IMR-90 (cell line): ENCODE measurements at regions not wholly inside any gene's neighbourhood (a gene's known extent, or its start where the extent isn't known, plus 50 kb on each side); places are given as distances from the start of the nearest gene placed in this dataset.

Experiments used
- ATAC-seq: fragments of 200-7000 bp; cut with Tn5 transposase; 2 replicates; pipeline ENCODE4 v1.9.1; 2020; ENCODE audit warnings: low read depth, mild to moderate bottlenecking, moderate library complexity
- BruUV-seq: library from RNA; stranded (reverse); fragments of 400-500 nt; replicated peaks from 2 replicates; lab custom pipeline; 2021; lab: Mats Ljungman, UMichigan
- CTCF ChIA-PET: fragments of 300-600 bp; formaldehyde crosslinking; extraction: SDS; loops from one replicate; lab custom pipeline; 2021; ENCODE audit warnings: antibody characterized with exemption; lab: Yijun Ruan, JAX
- POLR2A ChIA-PET: fragments of 300-600 bp; sonication (Branson Sonifier 250); formaldehyde crosslinking; loops from one replicate; lab custom pipeline; 2022; ENCODE audit warnings: antibody characterized with exemption; ENCODE audit not compliant: unreplicated experiment; lab: Charles Lee
- DNase-seq: peaks from one replicate; pipeline ENCODE4 v3.0.0; 2013
- H2AFZ ChIP-seq: replicated peaks from 2 replicates; pipeline ENCODE3; 2013; ENCODE audit warnings: low read length, mild to moderate bottlenecking; ENCODE audit not compliant: poor library complexity
- H2AK5ac ChIP-seq: 2 replicates; pipeline ENCODE4 v1.6.1; 2013; ENCODE audit warnings: low read depth, low read length, inconsistent platforms
- H2AK9ac ChIP-seq: replicated peaks from 2 replicates; pipeline ENCODE3; 2013; ENCODE audit warnings: mild to moderate bottlenecking, low read depth, low read length, moderate library complexity; ENCODE audit not compliant: poor library complexity
- H2BK120ac ChIP-seq: 2 replicates; pipeline ENCODE4 v1.6.1; 2013; ENCODE audit warnings: low read depth, low read length, inconsistent platforms
- H2BK15ac ChIP-seq: 3 replicates; pipeline ENCODE4 v1.6.1; 2013; ENCODE audit warnings: low read depth, low read length, inconsistent platforms
- H2BK20ac ChIP-seq: 2 replicates; pipeline ENCODE4 v1.6.1; 2013; ENCODE audit warnings: low read depth, mild to moderate bottlenecking, inconsistent platforms, low read length, moderate library complexity
- H2BK5ac ChIP-seq: 2 replicates; pipeline ENCODE4 v1.6.1; 2013; ENCODE audit warnings: mild to moderate bottlenecking, low read depth, low read length, inconsistent platforms; ENCODE audit not compliant: poor library complexity, severe bottlenecking
- H3K14ac ChIP-seq: replicated peaks from 2 replicates; pipeline ENCODE4 v1.6.1; 2013; ENCODE audit warnings: low read depth, low read length, inconsistent platforms
- H3K18ac ChIP-seq: 2 replicates; pipeline ENCODE4 v1.6.1; 2013; ENCODE audit warnings: low read depth, low read length, control low read depth
- H3K23ac ChIP-seq: 2 replicates; pipeline ENCODE4 v1.6.1; 2013; ENCODE audit warnings: low read depth, low read length, inconsistent platforms
- H3K27ac ChIP-seq: 2 replicates; pipeline ENCODE4 v1.5.1; 2013; ENCODE audit warnings: mild to moderate bottlenecking, control low read depth, low read length; ENCODE audit not compliant: insufficient read depth
- H3K27me3 ChIP-seq: 2 replicates; pipeline ENCODE4 v1.6.1; 2013; ENCODE audit warnings: low read length; ENCODE audit not compliant: control insufficient read depth, insufficient read depth
- H3K36me3 ChIP-seq: 2 replicates; pipeline ENCODE4 v1.6.1; 2013; ENCODE audit warnings: low read length, mixed read lengths; ENCODE audit not compliant: control insufficient read depth, insufficient read depth
- H3K4ac ChIP-seq: 2 replicates; pipeline ENCODE4 v1.6.1; 2013; ENCODE audit warnings: low read depth, low read length, inconsistent platforms
- H3K4me1 ChIP-seq: 2 replicates; pipeline ENCODE4 v1.6.1; 2013; ENCODE audit warnings: low read length, mixed read lengths; ENCODE audit not compliant: control insufficient read depth, insufficient read depth
- H3K4me2 ChIP-seq: 2 replicates; pipeline ENCODE4 v1.6.1; 2013; ENCODE audit warnings: low read depth, mild to moderate bottlenecking, control low read depth, low read length, moderate library complexity
- H3K4me3 ChIP-seq: 2 replicates; pipeline ENCODE4 v1.5.1; 2013; ENCODE audit warnings: low read depth, mild to moderate bottlenecking, control low read depth, low read length, moderate library complexity; ENCODE audit not compliant: insufficient read depth
- H3K56ac ChIP-seq: 2 replicates; pipeline ENCODE4 v1.6.1; 2013; ENCODE audit warnings: low read length, inconsistent platforms; ENCODE audit not compliant: insufficient read depth; ENCODE audit errors: extremely low read depth
- H3K79me1 ChIP-seq, 2 experiments: 2 replicates each; pipeline ENCODE4 v1.6.1; 2013; ENCODE audit warnings: low read length in 2 of 2, inconsistent platforms in 1 of 2, low read depth in 1 of 2
- H3K9ac ChIP-seq: 2 replicates; pipeline ENCODE4 v1.6.1; 2013; ENCODE audit warnings: low read depth, low read length, control low read depth
- H3K9me1 ChIP-seq: 2 replicates; pipeline ENCODE4 v1.6.1; 2013; ENCODE audit warnings: low read length, inconsistent platforms; ENCODE audit not compliant: insufficient read depth
- H3K9me3 ChIP-seq: 2 replicates; pipeline ENCODE4 v1.6.1; 2013; ENCODE audit warnings: low read length; ENCODE audit not compliant: control insufficient read depth, insufficient read depth
- H4K20me1 ChIP-seq: 2 replicates; pipeline ENCODE4 v1.6.1; 2013; ENCODE audit warnings: low read length, inconsistent platforms; ENCODE audit not compliant: insufficient read depth
- H4K5ac ChIP-seq: 2 replicates; pipeline ENCODE4 v1.6.1; 2013; ENCODE audit warnings: mild to moderate bottlenecking, low read depth, low read length, control low read depth
- H4K8ac ChIP-seq, 2 experiments: 2 replicates each; pipeline ENCODE4 v1.6.1; 2013; ENCODE audit warnings: low read depth in 2 of 2, low read length in 2 of 2, control low read depth in 1 of 2, inconsistent platforms in 1 of 2
- H4K91ac ChIP-seq: 2 replicates; pipeline ENCODE4 v1.6.1; 2013; ENCODE audit warnings: low read depth, low read length, inconsistent platforms; ENCODE audit not compliant: insufficient read depth
- BHLHE40 ChIP-seq: fragments of 150-350 bp; IDR thresholded peaks from 2 replicates; pipeline ENCODE4 v1.6.1; 2016; ENCODE audit warnings: mild to moderate bottlenecking, low read depth, low read length
- CEBPB ChIP-seq: IDR thresholded peaks from 2 replicates; pipeline ENCODE4 v1.6.1; 2012; ENCODE audit warnings: low read depth, low read length, improper control_type of control experiment
- CHD1 ChIP-seq: IDR thresholded peaks from 2 replicates; pipeline ENCODE4 v1.6.1; 2012; ENCODE audit warnings: low read depth, low read length, improper control_type of control experiment
- MAFK ChIP-seq: IDR thresholded peaks from 2 replicates; pipeline ENCODE4 v1.6.1; 2012; ENCODE audit warnings: low read depth, low read length, improper control_type of control experiment
- NFE2L2 ChIP-seq: fragments of 150-350 bp; IDR thresholded peaks from 2 replicates; pipeline ENCODE4 v1.6.1; 2016; ENCODE audit warnings: low read depth, mild to moderate bottlenecking, low read length
- POLR2A ChIP-seq: IDR thresholded peaks from 2 replicates; pipeline ENCODE4 v1.6.1; 2012; ENCODE audit warnings: mild to moderate bottlenecking, low read depth, low read length
- RCOR1 ChIP-seq: IDR thresholded peaks from 2 replicates; pipeline ENCODE4 v1.6.1; 2012; ENCODE audit warnings: mild to moderate bottlenecking, low read length, improper control_type of control experiment; ENCODE audit not compliant: insufficient replicate concordance
- RFX5 ChIP-seq: IDR thresholded peaks from 2 replicates; pipeline ENCODE4 v1.8.0; 2012; ENCODE audit warnings: low read depth, mild to moderate bottlenecking, low read length, moderate library complexity
- SMC3 ChIP-seq: fragments of 150-350 bp; IDR thresholded peaks from 2 replicates; pipeline ENCODE4 v1.6.1; 2016; ENCODE audit warnings: low read depth, mild to moderate bottlenecking, antibody characterized with exemption, low read length, moderate library complexity
- WGBS, 2 experiments: methylation state at CpG; one replicate each; pipeline versions ENCODE4 v1.1.5 to v1.1.7; 2013; ENCODE audit warnings: missing lambda C conversion rate in 2 of 2; ENCODE audit not compliant: insufficient read length in 1 of 2; ENCODE audit errors: extremely low coverage in 2 of 2; 5-methylcytosine and 5-hydroxymethylcytosine counted together
- dilution Hi-C: fragments of 300-500 bp; cut with HindIII; formaldehyde crosslinking; loops from one replicate; pipeline ENCODE4 v1.14.3; 2018; ENCODE audit warnings: low sequenced_read_pairs; ENCODE audit not compliant: unreplicated experiment
- in situ Hi-C: fragments of 300-500 bp; cut with MboI; formaldehyde crosslinking; loops from 3 replicates; pipeline ENCODE4 v1.14.3; 2019; ENCODE audit warnings: low sequenced_read_pairs, inconsistent platforms, mixed read lengths
- intact Hi-C: fragments of 100-400 bp; cut with micrococcal nuclease; formaldehyde crosslinking; loops from 2 replicates; pipeline ENCODE4 v1.10.0; 2022
- TF ChIP-seq, protein P1 (sequence below): fragments of 150-350 bp; IDR thresholded peaks from 2 replicates; pipeline ENCODE4 v1.6.1; 2017; ENCODE audit warnings: mild to moderate bottlenecking, antibody characterized with exemption, low read length, low read depth

DNA sequence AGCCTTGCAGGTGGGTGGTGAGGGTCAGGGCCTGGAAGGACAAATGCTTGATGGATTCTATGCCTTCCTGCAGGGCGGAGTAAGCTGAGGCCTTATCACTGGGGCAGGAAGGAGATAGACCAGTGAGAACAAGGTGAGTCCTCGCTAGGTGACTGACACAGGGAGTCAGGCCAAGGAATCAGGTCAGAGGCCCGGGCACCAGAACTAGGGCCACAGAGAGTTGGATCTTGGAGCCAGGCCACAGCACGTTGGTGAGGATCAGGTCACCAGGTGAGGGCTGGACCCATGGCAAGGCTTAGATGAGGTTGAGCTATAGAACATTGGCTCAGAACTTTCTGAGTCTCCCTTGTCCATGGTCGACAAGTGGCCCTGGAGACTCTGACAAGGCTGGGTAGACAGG lies 328.2 kb downstream of the FOXO1 start:
- intact Hi-C loops (no loop called here), dilution Hi-C loops (no loop called here), in situ Hi-C loops (no loop called here)
- 49% methylated on average over 2 of the region's 5 CpGs; no CpG with 5 or more reads in 1 of the 2 experiments for WGBS, 2 experiments
- ChIA-PET POLR2A (no interaction called here), CTCF (no interaction called here)
- H2BK5ac ChIP-seq: no peak overlapping the region
- no peaks in the 10 kb centered on the region for H3K9me1 ChIP-seq
- no peaks in the 10 kb centered on the region for H3K36me3 ChIP-seq
- H3K56ac ChIP-seq: no peak overlapping the region
- no peak overlapping the region for H2AK5ac ChIP-seq
- H4K5ac ChIP-seq: no peak overlapping the region
- H4K91ac ChIP-seq: no peak overlapping the region
- no peak overlapping the region for H2BK120ac ChIP-seq
- no peak overlapping the region for H4K8ac ChIP-seq
- H3K18ac ChIP-seq: no peak overlapping the region
- TF ChIP-seq, protein P1, sequence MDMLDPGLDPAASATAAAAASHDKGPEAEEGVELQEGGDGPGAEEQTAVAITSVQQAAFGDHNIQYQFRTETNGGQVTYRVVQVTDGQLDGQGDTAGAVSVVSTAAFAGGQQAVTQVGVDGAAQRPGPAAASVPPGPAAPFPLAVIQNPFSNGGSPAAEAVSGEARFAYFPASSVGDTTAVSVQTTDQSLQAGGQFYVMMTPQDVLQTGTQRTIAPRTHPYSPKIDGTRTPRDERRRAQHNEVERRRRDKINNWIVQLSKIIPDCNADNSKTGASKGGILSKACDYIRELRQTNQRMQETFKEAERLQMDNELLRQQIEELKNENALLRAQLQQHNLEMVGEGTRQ: no peak
- TF ChIP-seq RCOR1 (no peak), RFX5 (no peak), CHD1 (no peak), NFE2L2 (no peak), MAFK (no peak), BHLHE40 (no peak), CEBPB (no peak), POLR2A (no peak), SMC3 (no peak)
- no peaks in the 10 kb centered on the region for H3K27me3 ChIP-seq
- no peak overlapping the region for H3K4me2 ChIP-seq
- H3K27ac ChIP-seq: no peak overlapping the region
- no peak for ATAC-seq
- H3K23ac ChIP-seq: no peak overlapping the region
- H3K14ac ChIP-seq: no peak overlapping the region
- no peaks in the 10 kb centered on the region for H3K4me1 ChIP-seq
- H2BK20ac ChIP-seq: no peak overlapping the region
- H3K4ac ChIP-seq: no peak overlapping the region
- no peak for DNase-seq
- no peaks in the 10 kb centered on the region for H4K20me1 ChIP-seq
- no peak overlapping the region for H2BK15ac ChIP-seq
- no TSS peak for BruUV-seq
- H2AFZ ChIP-seq: no peak overlapping the region
- H3K4me3 ChIP-seq: no peak overlapping the region
- no peak overlapping the region for H3K9ac ChIP-seq
- no peaks in the 10 kb centered on the region; the same call in 1 of the 2 replicates for H3K9me3 ChIP-seq
- no peak overlapping the region for H2AK9ac ChIP-seq
- H3K79me1 ChIP-seq: no peaks in the 10 kb centered on the region
